T47D (cell line): ENCODE measurements at regions not wholly inside any gene's neighbourhood (a gene's known extent, or its start where the extent isn't known, plus 50 kb on each side); places are given as distances from the start of the nearest gene placed in this dataset.

ENCODE experiments used
- DNase-seq, 2 experiments: peaks; one replicate each; pipeline versions ENCODE4 v3.0.0 to v3.0.0-alpha.2; 2011 to 2012; ENCODE audit warnings: low read depth in 1 of 2, low spot score in 1 of 2
- JUND ChIP-seq: IDR thresholded peaks from 2 replicates; pipeline ENCODE4 v1.6.1; 2012; ENCODE audit warnings: low read depth
- in situ Hi-C: cut with HindIII; loops from 2 replicates; pipeline ENCODE4 v1.10.0; 2016; ENCODE audit warnings: low sequenced_read_pairs, low pct_unique_long_range_greater_than_20kb

DNA sequence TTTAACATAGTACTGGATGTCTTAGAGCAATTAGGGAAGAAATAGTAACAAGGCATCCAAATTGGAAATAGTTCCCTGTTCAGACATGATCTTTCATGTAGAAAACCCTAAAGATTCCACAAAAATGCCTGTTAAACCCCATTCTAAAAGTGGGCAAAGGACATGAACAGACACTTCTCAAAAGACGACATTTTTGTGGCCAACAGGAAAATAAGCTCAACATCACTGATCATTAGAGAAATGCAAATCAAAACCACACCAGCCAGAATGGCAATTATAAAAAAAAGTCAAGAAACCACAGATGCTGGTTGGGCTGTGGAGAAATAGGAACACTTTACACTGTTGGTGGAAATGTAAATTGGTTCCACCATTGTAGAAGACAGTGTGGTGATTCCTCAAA, 109.9 kb upstream of the MOCS1 start:
- in situ Hi-C loops, result no loop called here
- DNase-seq, result no peak
- no peak for TF ChIP-seq JUND

DNA sequence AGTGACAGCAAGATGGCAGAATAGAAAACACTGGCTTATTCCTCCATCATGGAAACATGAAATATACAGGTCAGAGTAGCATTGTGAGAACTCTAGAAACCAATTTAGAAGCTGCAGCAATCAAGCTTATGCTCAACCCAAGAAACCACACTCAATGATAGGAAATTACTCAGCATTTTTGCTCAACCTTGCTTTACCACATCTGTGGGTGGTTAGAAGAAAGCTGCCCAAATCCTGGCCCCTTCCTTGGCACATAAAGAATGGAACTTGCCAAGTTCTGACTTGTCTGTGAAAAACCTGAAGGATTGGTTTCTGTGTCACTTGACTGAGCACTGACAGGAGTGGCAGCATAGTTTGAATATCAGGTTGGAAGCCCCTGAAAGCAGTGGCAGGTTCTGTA, 108.0 kb upstream of the MOCS1 start:
- no peak for TF ChIP-seq JUND
- DNase-seq, result no peak
- in situ Hi-C loops, result no loop called here

DNA sequence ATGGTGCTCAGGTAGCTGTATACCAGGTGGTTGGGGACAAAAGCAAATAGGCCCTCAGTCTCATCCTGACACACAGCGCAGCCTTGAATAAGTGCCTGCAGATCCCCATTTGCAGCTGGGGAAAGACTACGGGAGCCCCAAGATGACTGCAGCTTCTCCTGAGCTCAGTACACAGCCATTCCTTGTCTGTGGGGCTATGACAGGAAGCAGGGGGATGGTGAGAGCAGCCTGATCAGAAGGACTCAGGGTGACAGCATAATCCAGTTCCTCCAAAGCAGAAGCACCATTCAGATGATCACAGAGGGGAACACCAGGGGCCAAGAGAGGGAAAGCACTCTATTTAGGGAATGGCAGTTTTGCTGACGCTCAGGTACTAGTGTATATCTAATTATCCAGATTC, 104.8 kb upstream of the MOCS1 start:
- no peak for DNase-seq
- TF ChIP-seq JUND, result no peak
- in situ Hi-C loops, result no loop called here

- in situ Hi-C loops, result no loop called here
- TF ChIP-seq JUND, result no peak
- DNase-seq, result no peak
These were observed 104.4 kb upstream of the MOCS1 start for GRCh38 chr6:40038626-40039025.

- TF ChIP-seq JUND, result no peak
- no peak for DNase-seq
- in situ Hi-C loops, result no loop called here
These were observed 103.0 kb upstream of the MOCS1 start for GRCh38 chr6:40037271-40037670.

DNA sequence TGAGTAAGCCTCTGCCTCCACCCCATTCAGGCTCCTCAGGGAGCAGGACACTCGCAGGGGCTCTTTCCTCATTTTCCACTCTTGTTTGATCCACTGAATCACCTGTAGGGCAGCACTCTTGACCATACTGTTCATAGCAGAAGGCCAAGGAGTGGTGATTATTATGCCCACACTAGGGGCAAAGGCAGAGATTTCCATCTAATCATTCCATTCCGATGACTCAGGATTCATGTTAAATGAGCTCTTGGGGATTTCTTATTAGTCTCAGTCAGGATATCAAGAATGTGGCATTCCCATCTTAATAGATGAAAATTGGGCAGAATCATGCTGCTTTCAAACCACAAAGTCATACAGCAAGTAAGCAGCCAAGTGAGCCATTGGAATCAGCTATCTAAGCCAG, 101.9 kb upstream of the MOCS1 start:
- DNase-seq, result no peak
- TF ChIP-seq JUND, result no peak
- in situ Hi-C loops, result no loop called here

DNA sequence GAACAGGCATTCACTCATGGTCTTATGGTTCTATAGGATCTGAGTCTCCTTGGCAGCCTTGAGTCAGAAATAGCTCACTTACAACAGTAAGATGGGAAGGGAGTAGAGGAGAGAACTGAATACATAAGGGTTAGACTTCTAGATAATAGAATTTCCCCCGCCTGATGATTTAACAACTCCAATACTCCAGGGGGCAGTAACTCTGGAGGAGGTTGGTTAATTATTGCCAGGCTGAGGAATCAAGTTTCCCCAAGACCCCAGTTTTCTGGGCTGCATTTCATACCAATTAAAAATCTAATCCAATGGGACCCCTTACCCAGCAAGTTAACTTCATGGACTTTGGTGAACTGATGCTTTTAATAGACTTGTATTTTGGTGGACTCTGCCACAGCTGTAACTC, 94.2 kb upstream of the MOCS1 start:
- TF ChIP-seq JUND, result no peak
- no peak for DNase-seq
- in situ Hi-C loops, result no loop called here

DNA sequence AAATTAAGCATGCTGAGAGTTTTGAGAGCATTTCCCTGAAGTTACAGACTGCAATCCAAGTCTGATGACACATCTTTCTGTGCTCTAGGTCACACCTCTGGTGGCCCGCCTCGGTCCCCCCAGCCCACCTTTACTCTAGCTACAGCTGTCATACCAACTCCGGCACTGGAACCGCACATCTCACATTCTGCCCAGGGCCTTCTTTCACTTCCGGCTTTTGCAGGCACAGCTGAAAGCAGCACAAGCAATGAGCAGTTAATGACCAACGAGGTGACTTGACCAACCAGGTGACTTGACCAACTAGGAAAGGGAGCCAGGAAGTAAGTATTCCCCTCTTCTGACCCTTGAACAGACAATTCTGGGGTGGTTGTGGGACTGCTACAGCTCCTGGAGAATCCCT, 88.6 kb upstream of the MOCS1 start:
- in situ Hi-C loops, result no loop called here
- no peak for DNase-seq
- TF ChIP-seq JUND, result no peak

DNA sequence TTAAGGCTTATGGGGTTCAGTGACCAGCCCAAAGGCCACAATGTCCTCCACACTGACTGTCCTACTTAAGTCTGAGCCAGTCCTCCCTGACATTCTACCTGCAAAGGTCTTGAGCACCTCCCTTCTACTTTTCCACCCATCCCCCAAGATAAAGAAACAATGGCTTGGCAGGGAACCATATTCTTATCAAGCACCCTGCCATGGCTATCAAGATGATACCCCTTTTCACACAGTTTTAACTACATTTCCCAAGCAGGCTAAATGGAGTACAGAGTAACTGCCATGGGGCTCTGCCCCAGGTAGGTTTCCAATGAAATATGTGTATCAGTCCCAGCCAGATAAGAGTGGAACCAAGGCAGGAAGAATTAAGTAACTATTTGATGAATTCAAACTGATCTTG, 85.9 kb upstream of the MOCS1 start:
- DNase-seq, result no peak
- in situ Hi-C loops, result no loop called here
- no peak for TF ChIP-seq JUND

DNA sequence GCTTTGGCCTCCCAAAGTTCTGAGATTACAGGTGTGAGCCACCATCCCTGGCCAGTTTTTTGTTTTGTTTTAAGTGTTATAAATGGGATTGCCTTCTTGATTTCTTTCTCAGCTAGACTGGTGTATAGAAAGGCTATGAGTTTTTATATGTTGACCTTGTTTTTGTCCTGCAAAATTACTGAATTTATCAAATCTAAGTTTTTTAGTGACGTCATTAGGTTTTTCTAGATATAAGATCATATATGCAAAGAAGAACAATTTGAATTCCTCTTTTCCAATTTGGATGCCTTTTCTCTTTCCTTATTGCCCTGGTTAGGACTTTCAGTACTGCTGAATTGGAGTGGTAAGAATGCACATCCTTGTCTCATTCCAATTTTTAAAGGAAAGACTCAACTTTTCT, 81.3 kb upstream of the MOCS1 start:
- in situ Hi-C loops, result no loop called here
- no peak for DNase-seq
- TF ChIP-seq JUND, result no peak

- TF ChIP-seq JUND, result no peak
- DNase-seq, result no peak
- in situ Hi-C loops, result no loop called here
These were observed 77.6 kb upstream of the MOCS1 start for GRCh38 chr6:40011844-40012243.

DNA sequence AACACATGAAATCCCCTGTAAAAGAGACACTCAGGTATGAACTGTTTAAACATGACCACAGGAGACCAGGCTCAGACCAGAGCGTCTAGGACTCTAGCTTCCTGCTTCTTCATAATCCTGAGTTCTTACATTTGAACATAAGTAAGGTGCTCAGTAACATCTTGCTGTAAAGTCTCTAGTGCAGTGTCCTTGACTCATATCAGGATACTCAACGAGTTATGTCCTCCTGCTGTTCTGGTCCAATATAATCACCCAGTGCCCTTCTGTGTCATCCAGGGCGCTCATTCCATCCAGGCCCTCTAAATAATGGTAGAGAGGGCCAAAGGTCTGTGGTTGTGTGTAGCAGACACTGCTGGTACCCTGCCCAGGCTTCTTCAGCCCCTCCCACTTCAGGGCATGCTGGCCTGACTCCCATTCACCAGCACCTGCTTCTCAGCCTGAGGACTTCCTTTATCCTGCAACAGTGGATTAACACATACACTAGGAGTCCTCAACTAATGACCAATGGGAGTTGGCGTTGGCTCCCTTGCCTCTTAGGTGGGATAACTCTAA, 66.8 kb upstream of the MOCS1 start:
- TF ChIP-seq JUND, result no peak
- in situ Hi-C loops, result no loop called here
- no peak for DNase-seq

GRCh38 chr6:39999006-39999867, 65.0 kb upstream of the MOCS1 start:
- DNase-seq, result no peak
- TF ChIP-seq JUND, result no peak
- in situ Hi-C loops, result no loop called here

DNA sequence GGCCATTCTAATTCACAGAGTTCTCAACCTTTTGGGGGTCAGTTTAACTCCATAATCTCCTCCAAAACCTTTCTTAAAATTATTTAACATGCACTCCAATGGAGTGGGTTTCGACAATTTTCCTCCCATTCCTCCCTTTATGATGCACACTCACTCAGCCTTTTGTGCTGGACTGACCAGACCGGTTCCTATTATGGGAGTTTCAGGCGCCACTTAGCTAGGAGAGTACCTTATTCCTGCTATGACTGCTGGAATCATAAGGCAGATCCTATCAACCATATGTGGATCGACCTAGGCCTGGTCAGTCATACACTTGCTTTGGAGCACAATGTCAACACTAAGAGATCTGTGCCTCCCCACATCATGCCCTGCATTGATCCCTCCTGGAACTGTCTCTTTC, 63.9 kb upstream of the MOCS1 start:
- TF ChIP-seq JUND, result no peak
- no peak for DNase-seq
- in situ Hi-C loops, result no loop called here
